CD4-positive, alpha-beta T cell (primary cell): ENCODE measurements at regions not wholly inside any gene's neighbourhood (a gene's known extent, or its start where the extent isn't known, plus 50 kb on each side); places are given as distances from the start of the nearest gene placed in this dataset.

Experiments
- ATAC-seq: fragments of 200-7000 bp; cut with Tn5 transposase; one replicate; pipeline ENCODE4 v1.10.0; 2022; ENCODE audit warnings: mild to moderate bottlenecking; ENCODE audit not compliant: poor library complexity
- CTCF ChIA-PET: fragments of 350-600 bp; sonication (Branson Sonifier 250); formaldehyde crosslinking; loops from one replicate; lab custom pipeline; 2021; ENCODE audit warnings: antibody characterized with exemption, inconsistent platforms; lab: Charles Lee
- POLR2A ChIA-PET: fragments of 350-600 bp; sonication (Branson Sonifier 250); formaldehyde crosslinking; loops from one replicate; lab custom pipeline; 2021; ENCODE audit warnings: antibody characterized with exemption, inconsistent platforms; lab: Charles Lee
- DNase-seq, 14 experiments: peaks; one replicate each; pipeline ENCODE4 v3.0.0-alpha.2; 2013 to 2020; ENCODE audit warnings: mixed read lengths in 2 of 14
- H3K27ac ChIP-seq, 2 donors: one replicate each; pipeline versions ENCODE4 v1.5.1 to v1.7.0; 2013; ENCODE audit warnings: low read length in 2 of 2, low read depth in 1 of 2, mild to moderate bottlenecking in 1 of 2
- H3K27me3 ChIP-seq, 2 experiments: 1 replicate in 1 of 2; 2 replicates in 1 of 2; pipeline versions ENCODE4 v1.6.1 to v1.7.0; 2013; ENCODE audit warnings: low read length in 2 of 2, control low read depth in 1 of 2, mild to moderate bottlenecking in 1 of 2, moderate library complexity in 1 of 2; ENCODE audit not compliant: insufficient read depth in 2 of 2, control insufficient read depth in 1 of 2
- H3K36me3 ChIP-seq: one replicate; pipeline ENCODE4 v1.6.1; 2013; ENCODE audit warnings: low read length, control low read depth; ENCODE audit not compliant: insufficient read depth
- H3K4me1 ChIP-seq: one replicate; pipeline ENCODE4 v1.6.1; 2013; ENCODE audit warnings: low read length, control low read depth; ENCODE audit not compliant: insufficient read depth
- H3K4me3 ChIP-seq: one replicate; pipeline ENCODE4 v1.5.1; 2013; ENCODE audit warnings: mild to moderate bottlenecking, low read length, moderate library complexity
- H3K9me3 ChIP-seq, 2 experiments: 1 replicate in 1 of 2; 2 replicates in 1 of 2; pipeline versions ENCODE4 v1.6.1 to v1.7.0; 2013; ENCODE audit warnings: low read length in 2 of 2, mild to moderate bottlenecking in 2 of 2, control low read depth in 1 of 2, moderate library complexity in 1 of 2; ENCODE audit not compliant: control insufficient read depth in 1 of 2, insufficient read depth in 1 of 2
- H3K27ac Mint-ChIP-seq: one replicate; pipeline ENCODE4 v1.8.0; 2020; ENCODE audit warnings: mixed read lengths
- H3K27me3 Mint-ChIP-seq: one replicate; pipeline ENCODE4 v1.8.0; 2021; ENCODE audit warnings: mixed read lengths
- H3K36me3 Mint-ChIP-seq: one replicate; pipeline ENCODE4 v1.8.0; 2021; ENCODE audit warnings: low read depth, mixed read lengths
- H3K4me1 Mint-ChIP-seq: one replicate; pipeline ENCODE4 v1.8.0; 2021; ENCODE audit warnings: low read depth, mixed read lengths
- H3K4me3 Mint-ChIP-seq: one replicate; pipeline ENCODE4 v1.8.0; 2020; ENCODE audit warnings: mild to moderate bottlenecking, mixed read lengths
- H3K9me3 Mint-ChIP-seq: one replicate; pipeline ENCODE4 v1.8.0; 2020; ENCODE audit warnings: mixed read lengths
- intact Hi-C, 2 experiments: fragments of 100-400 bp; cut with DNase I in 1 of 2; cut with micrococcal nuclease in 1 of 2; formaldehyde crosslinking; loops; one replicate each; pipeline versions ENCODE4 v1.15.1 to v1.9.0; 2023 to 2025; cut with DNase I, micrococcal nuclease
- TF ChIP-seq, protein P1 (sequence below): fragments of 200-600 bp; IDR thresholded peaks from one replicate; pipeline ENCODE4 v1.8.0; 2022; ENCODE audit warnings: antibody characterized with exemption, mild to moderate bottlenecking

DNA sequence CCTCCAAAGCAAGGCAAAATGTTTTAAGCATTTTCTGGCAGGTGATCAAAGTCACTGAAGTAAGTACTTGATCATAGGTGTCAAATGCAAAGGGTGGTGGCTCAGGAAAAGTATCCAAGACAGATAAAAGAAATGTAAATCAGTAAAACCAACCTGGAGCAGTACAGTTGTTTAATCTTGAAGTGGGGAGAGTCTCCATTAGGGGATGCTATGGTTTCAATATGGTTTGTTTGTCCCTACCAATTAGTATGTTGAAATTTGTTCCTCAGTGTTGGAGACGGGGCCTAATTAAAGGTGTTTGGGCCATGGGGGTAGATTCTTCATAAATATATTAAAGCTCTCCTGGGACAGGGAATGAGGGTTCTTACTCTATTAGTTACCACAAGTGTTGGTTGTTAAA, 1781.7 kb upstream of the PRR20A start:
- DNase-seq (no peak), ATAC-seq (no peak)
- ChIA-PET POLR2A (no interaction called here), CTCF (no interaction called here)
- H3K4me1 Mint-ChIP-seq: no peaks in the 10 kb centered on the region
- no peaks in the 10 kb centered on the region for H3K4me1 ChIP-seq
- H3K4me3 Mint-ChIP-seq: no peak overlapping the region
- no peak overlapping the region for H3K4me3 ChIP-seq
- H3K9me3 ChIP-seq: peaks cover 0 to 3% of the 10 kb centered on the region in 2 experiments
- no peaks in the 10 kb centered on the region for H3K27me3 Mint-ChIP-seq
- no peak overlapping the region for H3K27ac ChIP-seq
- no peak overlapping the region for H3K27ac Mint-ChIP-seq
- no peaks in the 10 kb centered on the region for H3K36me3 ChIP-seq
- H3K9me3 Mint-ChIP-seq: peaks cover 10% of the 10 kb centered on the region
- H3K27me3 ChIP-seq: no peaks in the 10 kb centered on the region
- intact Hi-C loops: no loop called here
- TF ChIP-seq, protein P1, sequence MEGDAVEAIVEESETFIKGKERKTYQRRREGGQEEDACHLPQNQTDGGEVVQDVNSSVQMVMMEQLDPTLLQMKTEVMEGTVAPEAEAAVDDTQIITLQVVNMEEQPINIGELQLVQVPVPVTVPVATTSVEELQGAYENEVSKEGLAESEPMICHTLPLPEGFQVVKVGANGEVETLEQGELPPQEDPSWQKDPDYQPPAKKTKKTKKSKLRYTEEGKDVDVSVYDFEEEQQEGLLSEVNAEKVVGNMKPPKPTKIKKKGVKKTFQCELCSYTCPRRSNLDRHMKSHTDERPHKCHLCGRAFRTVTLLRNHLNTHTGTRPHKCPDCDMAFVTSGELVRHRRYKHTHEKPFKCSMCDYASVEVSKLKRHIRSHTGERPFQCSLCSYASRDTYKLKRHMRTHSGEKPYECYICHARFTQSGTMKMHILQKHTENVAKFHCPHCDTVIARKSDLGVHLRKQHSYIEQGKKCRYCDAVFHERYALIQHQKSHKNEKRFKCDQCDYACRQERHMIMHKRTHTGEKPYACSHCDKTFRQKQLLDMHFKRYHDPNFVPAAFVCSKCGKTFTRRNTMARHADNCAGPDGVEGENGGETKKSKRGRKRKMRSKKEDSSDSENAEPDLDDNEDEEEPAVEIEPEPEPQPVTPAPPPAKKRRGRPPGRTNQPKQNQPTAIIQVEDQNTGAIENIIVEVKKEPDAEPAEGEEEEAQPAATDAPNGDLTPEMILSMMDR: no peak
- no peaks in the 10 kb centered on the region for H3K36me3 Mint-ChIP-seq

DNA sequence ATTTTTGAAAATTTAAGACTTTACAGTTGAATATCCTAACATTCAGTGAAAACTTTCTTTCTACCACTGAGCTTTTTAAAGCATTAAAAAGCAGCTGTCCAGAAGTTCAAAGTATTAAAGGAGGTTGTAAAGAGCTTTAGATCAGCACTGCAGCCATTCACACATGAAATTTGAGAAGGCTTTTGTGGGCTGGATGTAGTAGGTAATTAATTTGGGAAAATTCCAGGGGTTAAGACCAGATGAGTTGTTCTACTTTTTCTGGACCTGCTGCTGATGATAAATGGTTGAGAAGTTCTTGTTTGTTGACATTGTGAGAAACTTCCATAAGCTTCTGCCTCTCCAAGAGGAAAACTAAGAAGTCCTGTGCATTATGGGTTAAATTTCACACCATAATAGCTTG, 1779.6 kb upstream of the PRR20A start:
- H3K4me3 ChIP-seq: no peak overlapping the region
- H3K4me1 ChIP-seq: no peaks in the 10 kb centered on the region
- POLR2A ChIA-PET: no interaction called here
- no peak overlapping the region for H3K27ac Mint-ChIP-seq
- no peaks in the 10 kb centered on the region for H3K36me3 ChIP-seq
- H3K4me1 Mint-ChIP-seq: no peaks in the 10 kb centered on the region
- H3K27ac ChIP-seq: no peak overlapping the region
- peaks cover 0 to 3% of the 10 kb centered on the region in 2 experiments for H3K9me3 ChIP-seq
- CTCF ChIA-PET: no interaction called here
- no peaks in the 10 kb centered on the region for H3K27me3 ChIP-seq
- no peaks in the 10 kb centered on the region for H3K27me3 Mint-ChIP-seq
- no peak for ATAC-seq
- DNase-seq: no peak
- no peaks in the 10 kb centered on the region for H3K36me3 Mint-ChIP-seq
- H3K4me3 Mint-ChIP-seq: no peak overlapping the region
- H3K9me3 Mint-ChIP-seq: peaks cover 16% of the 10 kb centered on the region
- TF ChIP-seq, protein P1: no peak
- intact Hi-C loops: no loop called here

DNA sequence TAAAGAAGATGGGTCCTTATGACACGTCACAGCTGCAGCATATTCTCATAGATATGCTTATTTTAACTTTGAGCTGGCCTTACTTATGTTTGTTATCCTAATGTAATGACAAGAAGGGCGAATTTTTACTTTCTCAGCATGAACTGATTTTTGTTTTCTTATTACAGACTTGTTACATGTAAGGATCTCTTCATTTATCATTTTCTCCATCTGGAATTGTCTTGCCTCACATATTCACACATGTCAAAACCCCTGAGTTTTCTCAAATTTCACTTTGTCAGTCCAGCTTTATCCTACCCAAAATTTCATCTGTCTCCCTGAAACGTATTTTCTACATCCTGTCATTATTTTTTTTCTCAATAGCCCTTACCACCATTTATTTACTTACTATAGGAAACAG, 1774.0 kb upstream of the PRR20A start:
- Mint-ChIP-seq H3K36me3 (no peaks in the 10 kb centered on the region), H3K4me1 (no peaks in the 10 kb centered on the region), H3K27me3 (no peaks in the 10 kb centered on the region), H3K4me3 (no peak overlapping the region), H3K9me3 (peaks cover 11% of the 10 kb centered on the region), H3K27ac (no peak overlapping the region)
- no peak overlapping the region for H3K4me3 ChIP-seq
- POLR2A ChIA-PET: interaction anchor here (0.6 kb wide), 1 partner anchor 500 kb away, joined by 3 read pairs; no protein-coding TSS in a partner anchor
- ATAC-seq (no peak), DNase-seq (no peak)
- H3K27ac ChIP-seq: no peak overlapping the region
- H3K4me1 ChIP-seq: no peaks in the 10 kb centered on the region
- intact Hi-C loops: no loop called here
- peaks cover 0 to 4% of the 10 kb centered on the region in 2 experiments for H3K9me3 ChIP-seq
- H3K27me3 ChIP-seq: no peaks in the 10 kb centered on the region
- CTCF ChIA-PET: no interaction called here
- TF ChIP-seq, protein P1: no peak
- H3K36me3 ChIP-seq: no peaks in the 10 kb centered on the region
